Mucosa of rectum (tissue), 2 donors: ENCODE measurements at regions not wholly inside any gene's neighbourhood (a gene's known extent, or its start where the extent isn't known, plus 50 kb on each side); places are given as distances from the start of the nearest gene placed in this dataset.

ENCODE experiments used
- H3K27ac ChIP-seq, 2 donors: one replicate each; pipeline ENCODE4 v1.7.0; 2013; ENCODE audit warnings: inconsistent platforms in 2 of 2, low read depth in 2 of 2, low read length in 2 of 2
- H3K27me3 ChIP-seq, 2 donors: one replicate each; pipeline ENCODE4 v1.7.0; 2013; ENCODE audit warnings: low read length in 2 of 2; ENCODE audit not compliant: control insufficient read depth in 2 of 2, insufficient read depth in 2 of 2
- H3K36me3 ChIP-seq, 2 donors: one replicate each; pipeline ENCODE4 v1.7.0; 2013; ENCODE audit warnings: low read length in 2 of 2; ENCODE audit not compliant: control insufficient read depth in 2 of 2, insufficient read depth in 2 of 2
- H3K4me1 ChIP-seq, 2 donors: one replicate each; pipeline ENCODE4 v1.7.0; 2013; ENCODE audit warnings: low read length in 2 of 2, mild to moderate bottlenecking in 1 of 2; ENCODE audit not compliant: control insufficient read depth in 2 of 2, insufficient read depth in 2 of 2
- H3K4me3 ChIP-seq, 2 donors: one replicate each; pipeline ENCODE4 v1.7.0; 2013; ENCODE audit warnings: low read length in 2 of 2
- H3K9ac ChIP-seq, 2 donors: one replicate each; pipeline ENCODE4 v1.7.0; 2013; ENCODE audit warnings: low read length in 2 of 2, low read depth in 1 of 2, mild to moderate bottlenecking in 1 of 2
- H3K9me3 ChIP-seq, 2 donors: one replicate each; pipeline ENCODE4 v1.7.0; 2013; ENCODE audit warnings: low read length in 2 of 2; ENCODE audit not compliant: control insufficient read depth in 2 of 2
- donor health status: healthy.
- donor health status: Normal muscosa, but diverticular disease.

DNA sequence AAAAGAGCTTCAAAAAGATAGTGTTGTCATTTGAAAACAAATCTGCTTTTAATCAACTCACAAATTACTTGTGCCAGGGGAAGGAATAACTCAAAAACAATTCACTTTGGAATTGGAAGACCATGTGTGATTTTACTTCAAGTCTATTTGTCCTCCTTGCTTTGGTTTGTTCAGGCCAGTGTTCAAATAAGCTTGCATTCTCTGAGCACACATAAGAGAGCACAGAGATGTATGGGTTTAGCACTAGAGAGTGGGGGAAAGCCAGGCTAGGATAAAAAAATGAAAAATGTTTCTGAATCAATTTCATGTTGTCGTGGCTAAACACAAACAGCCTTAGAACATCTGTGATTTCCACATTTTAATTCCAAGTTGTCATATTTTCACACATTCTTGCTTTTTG lies 325.7 kb upstream of the LYPLAL1 start:
- Histone ChIP-seq H3K4me1 (no peaks in the 10 kb centered on the region), H3K9ac (no peak overlapping the region), H3K9me3 (no peaks in the 10 kb centered on the region), H3K4me3 (no peak overlapping the region), H3K36me3 (no peaks in the 10 kb centered on the region), H3K27me3 (no peaks in the 10 kb centered on the region), H3K27ac (no peak overlapping the region)

DNA sequence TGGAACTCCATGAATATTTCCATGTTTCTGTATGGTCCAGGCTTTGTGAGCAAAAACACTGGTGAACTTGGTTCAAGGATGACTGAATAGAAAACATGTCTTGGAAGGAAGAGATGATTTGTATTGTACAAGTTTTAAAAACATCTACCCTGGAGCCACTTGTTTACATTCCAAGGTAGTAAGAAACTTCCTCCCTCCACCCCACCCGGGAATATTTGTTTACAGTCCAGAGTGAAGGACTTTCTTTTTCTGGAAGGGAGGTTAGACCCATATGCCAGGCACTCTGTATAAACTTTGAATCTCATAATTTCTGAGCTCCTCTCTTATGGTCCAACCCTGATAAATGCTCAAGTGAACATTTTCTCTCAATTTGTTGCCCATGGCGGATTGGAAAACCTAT lies 323.3 kb upstream of the LYPLAL1 start:
- no peak overlapping the region for H3K27ac ChIP-seq
- no peaks in the 10 kb centered on the region for H3K36me3 ChIP-seq

DNA sequence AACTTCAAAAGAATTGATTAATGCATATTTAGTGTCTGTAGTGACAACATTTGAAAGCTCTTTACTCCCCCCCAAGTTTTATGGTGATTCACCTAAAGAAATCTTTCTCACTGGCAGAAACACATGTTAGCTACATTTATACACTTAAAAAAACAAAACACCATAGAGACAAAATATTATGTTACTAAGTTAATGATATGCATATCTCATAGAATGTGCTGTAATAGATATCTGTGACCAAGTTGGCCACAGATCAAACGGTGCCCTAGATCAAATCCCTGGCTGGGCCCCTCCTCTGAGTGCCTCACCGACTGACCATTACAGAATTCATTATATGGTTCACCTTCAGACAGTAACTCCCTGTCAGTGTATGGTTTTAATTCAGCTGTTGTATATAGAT lies 322.1 kb upstream of the LYPLAL1 start:
- Histone ChIP-seq H3K27ac (no peak overlapping the region), H3K4me1 (no peaks in the 10 kb centered on the region), H3K9me3 (no peaks in the 10 kb centered on the region), H3K36me3 (no peaks in the 10 kb centered on the region), H3K9ac (no peak overlapping the region), H3K27me3 (no peaks in the 10 kb centered on the region), H3K4me3 (no peak overlapping the region)

More for the DNA sequence above, 323.3 kb upstream of the LYPLAL1 start:
- Histone ChIP-seq H3K4me1 (no peaks in the 10 kb centered on the region), H3K4me3 (no peak overlapping the region), H3K9me3 (no peaks in the 10 kb centered on the region), H3K27me3 (no peaks in the 10 kb centered on the region), H3K9ac (no peak overlapping the region)

DNA sequence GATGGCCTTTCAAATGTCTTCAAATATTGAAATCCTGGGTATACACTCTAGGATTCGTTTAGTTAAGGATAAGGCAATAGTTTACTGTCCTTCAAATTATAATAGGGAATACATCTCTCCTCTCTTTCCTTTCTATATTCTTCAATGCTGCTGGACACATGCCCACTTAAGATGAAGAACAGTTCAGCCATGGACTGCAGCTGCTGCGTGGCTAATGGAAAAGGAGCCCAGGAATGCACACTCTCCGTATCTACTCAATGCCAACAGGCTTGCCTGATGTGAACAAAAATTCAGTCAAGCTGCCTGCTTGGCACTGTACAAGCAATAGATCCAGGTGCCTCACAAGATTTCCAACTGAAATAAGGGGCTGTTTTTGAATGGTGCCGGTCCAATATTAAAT lies 321.2 kb upstream of the LYPLAL1 start:
- Histone ChIP-seq H3K36me3 (no peaks in the 10 kb centered on the region), H3K4me3 (no peak overlapping the region), H3K9me3 (no peaks in the 10 kb centered on the region), H3K27me3 (no peaks in the 10 kb centered on the region), H3K27ac (no peak overlapping the region), H3K4me1 (no peaks in the 10 kb centered on the region), H3K9ac (no peak overlapping the region)

DNA sequence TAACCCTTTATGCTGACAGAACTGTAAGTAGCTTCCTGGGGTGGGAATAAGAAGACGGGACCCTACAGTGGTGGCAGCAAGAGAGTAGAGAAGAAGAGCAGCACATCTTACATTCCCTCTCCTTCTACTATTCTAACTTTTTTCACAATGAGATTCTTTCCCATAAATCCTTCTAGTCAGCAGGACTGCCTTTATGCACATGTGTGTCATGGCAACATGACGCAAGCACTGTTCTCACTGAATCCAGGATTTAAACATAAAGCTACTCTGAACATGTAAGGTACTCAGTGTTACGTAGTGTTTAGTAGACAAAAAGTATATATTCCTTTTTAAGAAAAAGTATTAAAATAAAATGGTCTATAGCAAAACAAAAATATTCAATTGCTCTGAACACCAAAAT lies 309.7 kb upstream of the LYPLAL1 start:
- H3K4me1 ChIP-seq: no peaks in the 10 kb centered on the region
- H3K9ac ChIP-seq: no peak overlapping the region
- H3K27ac ChIP-seq: no peak overlapping the region
- H3K4me3 ChIP-seq: no peak overlapping the region
- no peaks in the 10 kb centered on the region for H3K36me3 ChIP-seq
- no peaks in the 10 kb centered on the region for H3K27me3 ChIP-seq
- peaks cover 0 to 3% of the 10 kb centered on the region in 2 donors for H3K9me3 ChIP-seq

DNA sequence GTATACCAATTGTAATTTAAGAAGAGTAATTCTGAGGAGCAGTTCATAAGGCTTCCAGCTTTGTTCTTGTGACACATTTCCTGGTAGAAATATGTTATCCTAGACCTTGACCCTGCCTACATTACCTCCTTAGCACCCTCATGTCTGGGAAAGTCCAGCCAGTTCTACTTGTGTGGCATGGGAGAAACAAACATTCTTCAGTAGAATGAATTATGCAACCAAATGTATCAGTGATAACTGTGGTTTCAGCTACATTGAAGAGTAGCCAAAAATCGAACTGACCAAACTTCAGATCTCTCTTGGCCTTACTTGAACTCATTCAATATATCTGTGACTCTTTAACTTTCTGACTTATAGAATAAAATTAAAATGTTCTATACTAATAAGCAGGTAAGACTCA lies 308.1 kb upstream of the LYPLAL1 start:
- no peaks in the 10 kb centered on the region for H3K27me3 ChIP-seq
- no peaks in the 10 kb centered on the region for H3K9me3 ChIP-seq
- no peak overlapping the region for H3K9ac ChIP-seq
- no peaks in the 10 kb centered on the region for H3K36me3 ChIP-seq
- H3K27ac ChIP-seq: no peak overlapping the region
- no peak overlapping the region for H3K4me3 ChIP-seq
- H3K4me1 ChIP-seq: no peaks in the 10 kb centered on the region

DNA sequence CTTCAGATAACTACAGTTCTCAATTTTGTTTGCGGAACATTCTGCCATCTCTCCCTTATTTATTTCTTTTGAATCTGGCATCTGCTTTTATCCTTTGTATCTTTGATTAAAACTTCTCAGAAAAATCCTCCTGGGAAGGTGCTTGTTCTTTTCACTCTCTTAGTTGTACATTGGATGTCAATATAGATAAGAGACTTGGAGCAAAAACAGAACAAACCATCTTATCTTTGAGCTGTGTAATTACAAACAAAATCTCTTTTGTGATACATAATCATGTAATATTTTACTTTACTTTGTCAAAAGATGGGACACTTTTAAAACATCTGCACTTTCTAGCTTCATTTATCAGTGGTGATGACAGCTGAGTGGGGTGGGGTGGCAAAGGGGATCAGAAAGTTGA lies 307.2 kb upstream of the LYPLAL1 start:
- no peaks in the 10 kb centered on the region for H3K4me1 ChIP-seq
- H3K9ac ChIP-seq: no peak overlapping the region
- no peaks in the 10 kb centered on the region for H3K27me3 ChIP-seq
- no peak overlapping the region for H3K27ac ChIP-seq
- H3K9me3 ChIP-seq: no peaks in the 10 kb centered on the region
- no peak overlapping the region for H3K4me3 ChIP-seq
- no peaks in the 10 kb centered on the region for H3K36me3 ChIP-seq

DNA sequence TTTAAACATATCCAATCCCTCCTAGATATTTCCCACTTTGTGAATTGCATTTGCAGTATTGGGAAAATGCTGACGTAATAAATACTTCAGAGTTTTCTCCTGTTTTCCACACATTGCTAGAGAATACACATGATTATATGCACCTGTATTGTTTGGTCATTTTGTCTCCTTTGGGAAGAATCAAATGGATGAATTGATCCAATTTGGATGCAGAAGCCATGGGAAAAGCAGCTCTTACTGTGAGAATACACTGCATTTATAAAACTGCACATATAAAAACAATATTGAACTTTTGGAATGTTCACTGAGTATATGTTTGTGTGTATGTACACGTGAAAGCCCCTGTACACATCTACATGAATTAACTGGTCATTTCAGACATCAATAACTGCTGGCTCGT lies 306.6 kb upstream of the LYPLAL1 start:
- Histone ChIP-seq H3K27me3 (no peaks in the 10 kb centered on the region), H3K4me1 (no peaks in the 10 kb centered on the region), H3K9me3 (no peaks in the 10 kb centered on the region), H3K9ac (no peak overlapping the region), H3K36me3 (no peaks in the 10 kb centered on the region), H3K4me3 (no peak overlapping the region), H3K27ac (no peak overlapping the region)

DNA sequence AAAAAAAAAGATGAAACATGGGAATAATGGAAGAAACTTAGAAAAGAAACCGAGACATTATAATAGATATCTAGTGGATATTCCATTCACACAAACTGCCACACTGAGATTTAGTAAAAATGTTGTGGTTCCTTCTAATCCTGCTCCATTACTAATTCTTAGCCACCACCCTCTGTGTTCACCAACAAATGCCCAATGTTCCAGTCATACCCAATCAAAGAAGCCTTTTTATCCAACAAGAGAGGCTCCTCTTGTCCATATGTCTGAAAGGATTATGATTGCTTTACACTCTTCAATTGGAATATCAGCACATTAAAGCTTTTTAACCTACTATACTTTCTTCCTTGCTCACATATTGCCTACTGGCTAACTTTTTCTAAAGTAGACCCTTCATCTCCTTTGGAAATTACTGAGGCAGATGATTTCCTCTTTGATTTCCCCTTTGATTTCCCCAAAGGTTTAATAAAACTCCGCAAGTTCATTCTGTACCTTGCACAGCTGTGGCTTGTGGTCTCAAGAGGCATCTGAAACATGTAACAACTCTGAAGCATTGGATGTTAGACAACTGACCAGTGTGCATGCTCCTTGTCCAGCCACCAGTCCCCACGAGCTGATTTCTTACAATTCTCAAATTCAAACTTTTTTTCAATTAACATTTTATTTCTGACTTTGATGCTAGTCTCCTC lies 305.6 kb upstream of the LYPLAL1 start:
- no peak overlapping the region for H3K9ac ChIP-seq
- H3K27me3 ChIP-seq: no peaks in the 10 kb centered on the region
- H3K4me1 ChIP-seq: no peaks in the 10 kb centered on the region
- H3K27ac ChIP-seq: no peak overlapping the region
- no peaks in the 10 kb centered on the region for H3K36me3 ChIP-seq
- no peaks in the 10 kb centered on the region for H3K9me3 ChIP-seq
- H3K4me3 ChIP-seq: no peak overlapping the region

DNA sequence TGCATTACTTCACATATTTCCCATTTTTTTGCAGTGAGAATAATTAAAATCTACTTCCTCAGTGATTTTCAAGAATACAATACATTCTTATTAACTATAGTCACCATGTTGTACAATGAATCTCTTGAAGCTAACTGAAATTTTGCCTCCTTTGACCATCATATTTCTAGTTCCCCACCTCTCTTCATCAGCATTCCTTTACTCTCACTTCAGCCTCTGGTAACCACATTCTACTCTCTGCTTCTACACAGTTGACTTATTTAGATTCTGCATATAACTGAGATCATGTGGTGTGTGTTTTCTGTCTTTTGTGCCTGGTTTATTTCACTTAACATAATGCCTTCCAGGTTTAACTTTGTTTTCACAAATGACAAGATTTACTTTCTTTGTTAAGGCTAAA lies 304.4 kb upstream of the LYPLAL1 start:
- Histone ChIP-seq H3K36me3 (no peaks in the 10 kb centered on the region), H3K4me1 (no peaks in the 10 kb centered on the region), H3K27me3 (no peaks in the 10 kb centered on the region), H3K9ac (no peak overlapping the region), H3K27ac (no peak overlapping the region), H3K4me3 (no peak overlapping the region), H3K9me3 (no peaks in the 10 kb centered on the region)

DNA sequence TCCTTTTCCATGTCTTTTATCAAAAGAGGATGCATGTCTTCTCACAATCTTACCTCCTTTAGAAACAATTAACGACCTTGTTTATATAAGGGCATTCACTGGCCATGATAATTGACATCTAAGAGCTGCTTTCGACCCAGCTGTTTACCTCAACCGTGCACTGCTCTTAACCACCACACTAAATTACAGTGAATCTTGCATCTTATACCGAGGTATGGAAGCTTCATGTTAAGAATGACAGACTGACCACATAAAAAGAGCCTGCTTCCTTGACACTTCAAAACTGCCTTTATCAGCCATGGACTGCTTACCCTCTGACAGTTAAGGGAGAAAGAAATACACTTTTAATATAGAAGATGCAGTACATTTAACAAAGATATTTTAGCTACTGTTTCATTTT lies 301.7 kb upstream of the LYPLAL1 start:
- H3K4me3 ChIP-seq: no peak overlapping the region
- H3K9ac ChIP-seq: no peak overlapping the region
- H3K36me3 ChIP-seq: no peaks in the 10 kb centered on the region
- no peaks in the 10 kb centered on the region for H3K27me3 ChIP-seq
- H3K4me1 ChIP-seq: no peaks in the 10 kb centered on the region
- no peak overlapping the region for H3K27ac ChIP-seq
- no peaks in the 10 kb centered on the region for H3K9me3 ChIP-seq
